Transverse colon (tissue), 3 donors: ENCODE measurements at regions not wholly inside any gene's neighbourhood (a gene's known extent, or its start where the extent isn't known, plus 50 kb on each side); places are given as distances from the start of the nearest gene placed in this dataset.

Source experiments
- CTCF ChIP-seq, 5 experiments: fragments of 200-600 bp in 3 of 5; fragments of 450-650 bp in 2 of 5; sonication (generic) in 3 of 5; IDR thresholded peaks; 1 replicate in 2 of 5; 2 replicates in 3 of 5; pipeline ENCODE4 v1.5.1; 2016 to 2017; ENCODE audit warnings: antibody characterized with exemption in 5 of 5, inconsistent platforms in 3 of 5, mild to moderate bottlenecking in 2 of 5, moderate library complexity in 1 of 5
- POLR2A ChIP-seq: fragments of 450-650 bp; IDR thresholded peaks from one replicate; pipeline ENCODE4 v1.6.1; 2016; ENCODE audit warnings: antibody characterized with exemption, mild to moderate bottlenecking, moderate library complexity

GRCh38 chr1:19547814-19548213 is 62.5 kb upstream of the CAPZB start:
- no peak for TF ChIP-seq POLR2A
- no peak for TF ChIP-seq CTCF (IDR thresholded peaks at IDR 0.05)
